Parathyroid adenoma (tissue), 2 donors: ENCODE measurements at regions not wholly inside any gene's neighbourhood (a gene's known extent, or its start where the extent isn't known, plus 50 kb on each side); places are given as distances from the start of the nearest gene placed in this dataset.

ENCODE experiments used
- H2AFZ ChIP-seq: fragments of 300-600 bp; sonication (generic); one replicate; pipeline ENCODE4 v1.7.0; 2017; ENCODE audit warnings: antibody characterized with exemption, mild to moderate bottlenecking
- H3K27ac ChIP-seq: fragments of 300-600 bp; sonication (generic); one replicate; pipeline ENCODE4 v1.7.0; 2017
- H3K27me3 ChIP-seq: fragments of 300-600 bp; sonication (generic); one replicate; pipeline ENCODE4 v1.7.0; 2017; ENCODE audit warnings: low read length; ENCODE audit not compliant: control insufficient read depth, insufficient read depth
- H3K36me3 ChIP-seq: fragments of 300-600 bp; sonication (generic); one replicate; pipeline ENCODE4 v1.7.0; 2017; ENCODE audit warnings: low read length; ENCODE audit not compliant: control insufficient read depth, insufficient read depth
- H3K4me1 ChIP-seq: fragments of 300-600 bp; sonication (generic); one replicate; pipeline ENCODE4 v1.7.0; 2017; ENCODE audit warnings: control low read depth
- H3K4me2 ChIP-seq: fragments of 300-600 bp; sonication (generic); one replicate; pipeline ENCODE4 v1.7.0; 2017; ENCODE audit warnings: low read length
- H3K4me3 ChIP-seq: fragments of 300-600 bp; sonication (generic); one replicate; pipeline ENCODE4 v1.7.0; 2017; ENCODE audit warnings: low read depth, low read length
- H3K79me2 ChIP-seq: fragments of 300-600 bp; sonication (generic); one replicate; pipeline ENCODE4 v1.7.0; 2017; ENCODE audit warnings: control low read depth
- H3K9ac ChIP-seq: fragments of 300-600 bp; sonication (generic); one replicate; pipeline ENCODE4 v1.7.0; 2017; ENCODE audit warnings: mild to moderate bottlenecking
- H3K9me3 ChIP-seq: fragments of 300-600 bp; sonication (generic); one replicate; pipeline ENCODE4 v1.7.0; 2017; ENCODE audit warnings: low read length; ENCODE audit not compliant: control insufficient read depth
- TF ChIP-seq, protein P1 (sequence below): fragments of 300-600 bp; sonication (generic); IDR thresholded peaks from one replicate; pipeline ENCODE4 v1.7.0; 2017; ENCODE audit warnings: antibody characterized with exemption, mild to moderate bottlenecking
- donor health status: primary hyperparathyroidism.

DNA sequence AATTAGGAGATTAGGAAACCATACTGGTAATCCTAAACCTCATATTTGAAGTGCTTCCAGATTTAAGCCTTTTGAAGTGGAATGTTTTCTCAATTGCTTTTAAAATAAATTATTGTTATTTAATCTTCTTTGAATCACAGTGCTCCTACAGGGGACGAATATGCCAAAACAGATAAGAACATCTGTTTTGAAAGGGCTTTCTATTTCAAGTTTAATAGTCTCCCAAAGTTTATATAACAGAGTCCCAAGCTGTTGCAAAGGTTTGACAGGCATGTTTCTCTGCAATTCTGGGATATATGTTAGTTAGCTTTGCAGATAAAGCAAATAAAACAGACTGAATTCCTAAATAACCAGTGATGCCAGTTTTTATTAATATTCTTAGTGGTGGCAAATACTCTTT is 803.7 kb downstream of the TLE4 start:
- Histone ChIP-seq H3K9ac (no peak overlapping the region), H3K27me3 (no peaks in the 10 kb centered on the region), H3K79me2 (no peaks in the 10 kb centered on the region), H3K27ac (no peak overlapping the region), H3K4me1 (no peaks in the 10 kb centered on the region), H2AFZ (no peak overlapping the region), H3K4me2 (no peak overlapping the region), H3K4me3 (no peak overlapping the region), H3K9me3 (no peaks in the 10 kb centered on the region), H3K36me3 (no peaks in the 10 kb centered on the region)
- TF ChIP-seq, protein P1, sequence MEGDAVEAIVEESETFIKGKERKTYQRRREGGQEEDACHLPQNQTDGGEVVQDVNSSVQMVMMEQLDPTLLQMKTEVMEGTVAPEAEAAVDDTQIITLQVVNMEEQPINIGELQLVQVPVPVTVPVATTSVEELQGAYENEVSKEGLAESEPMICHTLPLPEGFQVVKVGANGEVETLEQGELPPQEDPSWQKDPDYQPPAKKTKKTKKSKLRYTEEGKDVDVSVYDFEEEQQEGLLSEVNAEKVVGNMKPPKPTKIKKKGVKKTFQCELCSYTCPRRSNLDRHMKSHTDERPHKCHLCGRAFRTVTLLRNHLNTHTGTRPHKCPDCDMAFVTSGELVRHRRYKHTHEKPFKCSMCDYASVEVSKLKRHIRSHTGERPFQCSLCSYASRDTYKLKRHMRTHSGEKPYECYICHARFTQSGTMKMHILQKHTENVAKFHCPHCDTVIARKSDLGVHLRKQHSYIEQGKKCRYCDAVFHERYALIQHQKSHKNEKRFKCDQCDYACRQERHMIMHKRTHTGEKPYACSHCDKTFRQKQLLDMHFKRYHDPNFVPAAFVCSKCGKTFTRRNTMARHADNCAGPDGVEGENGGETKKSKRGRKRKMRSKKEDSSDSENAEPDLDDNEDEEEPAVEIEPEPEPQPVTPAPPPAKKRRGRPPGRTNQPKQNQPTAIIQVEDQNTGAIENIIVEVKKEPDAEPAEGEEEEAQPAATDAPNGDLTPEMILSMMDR = no peak

DNA sequence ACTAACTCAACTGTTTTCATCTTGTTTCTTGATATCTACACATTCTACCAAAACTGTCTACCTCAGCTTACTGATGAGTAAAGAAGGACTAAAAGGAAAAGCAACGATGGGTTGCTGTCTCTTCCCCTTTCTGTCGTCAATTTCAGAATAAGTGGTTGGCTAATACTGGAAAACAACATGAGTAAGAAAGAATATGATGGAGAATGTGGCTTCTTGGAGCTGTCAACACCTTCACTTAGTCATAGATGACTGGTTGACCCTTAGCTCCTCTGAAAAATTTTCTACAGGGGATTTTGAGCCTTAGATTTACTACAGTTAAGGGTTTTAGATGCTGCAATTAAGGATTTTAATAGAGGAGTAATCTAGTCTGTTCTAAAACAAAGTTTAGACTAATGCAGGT is 797.9 kb downstream of the TLE4 start:
- Histone ChIP-seq H3K4me3 (no peak overlapping the region), H3K27ac (no peak overlapping the region), H3K4me2 (no peak overlapping the region), H3K27me3 (no peaks in the 10 kb centered on the region), H3K36me3 (no peaks in the 10 kb centered on the region), H2AFZ (no peak overlapping the region), H3K79me2 (no peaks in the 10 kb centered on the region), H3K9ac (no peak overlapping the region), H3K4me1 (no peaks in the 10 kb centered on the region), H3K9me3 (no peaks in the 10 kb centered on the region)
- TF ChIP-seq, protein P1 = no peak

DNA sequence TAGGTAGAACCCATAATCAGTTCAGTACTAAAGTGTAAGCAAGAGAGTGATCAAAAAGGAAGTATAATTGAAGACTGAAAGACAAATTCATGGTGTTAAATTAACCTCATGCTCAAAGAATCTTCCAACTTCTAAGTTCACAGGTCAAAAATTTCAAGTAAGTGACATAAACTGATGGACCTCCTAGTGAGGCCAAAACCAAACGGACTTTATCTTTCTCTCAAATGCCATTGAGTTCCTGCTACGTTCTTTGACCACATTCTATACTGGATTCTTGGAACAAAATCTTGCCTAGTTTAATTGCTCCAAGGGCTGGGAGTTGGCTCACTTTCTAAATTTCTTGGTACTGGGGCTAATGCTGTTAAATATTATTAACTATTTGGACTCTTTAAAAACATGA is 794.9 kb downstream of the TLE4 start:
- TF ChIP-seq, protein P1 = no peak
- no peak overlapping the region for H3K27ac ChIP-seq
- H3K4me1 ChIP-seq = no peaks in the 10 kb centered on the region

DNA sequence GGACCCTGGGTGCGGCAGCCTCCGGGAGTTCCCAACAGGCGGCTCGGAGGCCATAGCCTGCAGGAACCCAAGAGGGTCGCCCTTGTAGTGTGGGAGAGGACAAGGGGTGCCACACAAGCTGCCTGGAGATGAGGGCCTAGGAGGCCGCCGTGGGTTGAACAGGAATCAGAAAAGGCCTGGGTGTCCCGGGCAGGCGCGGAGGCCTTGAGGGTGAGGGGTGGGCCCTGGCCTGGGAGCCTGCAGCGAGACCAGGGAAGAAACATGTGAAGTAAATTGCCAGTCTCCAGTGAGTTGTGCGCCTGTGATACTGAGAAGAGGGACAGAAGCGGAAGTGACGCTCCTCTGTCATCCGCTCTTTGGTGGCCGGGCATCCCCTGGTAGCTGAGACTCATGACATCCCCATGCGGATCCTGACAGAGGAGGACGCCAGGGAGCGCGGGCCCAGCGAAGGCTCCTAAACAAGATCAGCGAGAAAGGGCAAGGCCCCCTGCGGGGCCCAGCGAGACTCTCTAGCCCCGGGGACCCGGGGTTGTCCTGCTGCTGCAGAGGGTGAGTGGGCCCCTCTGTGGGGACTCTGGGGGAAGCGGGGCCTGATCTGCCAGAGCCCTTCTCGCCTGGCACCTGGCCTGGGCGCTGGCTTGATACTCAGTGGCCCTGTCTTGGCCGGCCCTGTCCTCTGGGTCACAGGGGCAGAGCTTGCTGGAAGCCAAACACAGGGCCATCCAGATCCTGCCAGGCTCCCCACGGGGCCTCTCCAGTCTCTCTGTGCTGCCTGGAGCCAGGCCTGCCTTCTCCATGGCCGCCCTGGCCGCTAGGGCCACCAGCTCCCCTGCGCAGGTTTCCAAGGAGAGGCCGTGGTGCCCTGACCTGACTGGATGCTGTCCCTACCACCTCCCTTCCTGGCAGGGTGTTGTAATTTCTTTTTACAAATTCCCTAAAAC is 788.4 kb downstream of the TLE4 start:
- Histone ChIP-seq H3K79me2 (no peaks in the 10 kb centered on the region), H3K27me3 (no peaks in the 10 kb centered on the region), H2AFZ (no peak overlapping the region), H3K27ac (no peak overlapping the region), H3K36me3 (no peaks in the 10 kb centered on the region), H3K9me3 (no peaks in the 10 kb centered on the region), H3K4me3 (no peak overlapping the region), H3K4me1 (no peaks in the 10 kb centered on the region), H3K9ac (no peak overlapping the region), H3K4me2 (no peak overlapping the region)
- TF ChIP-seq, protein P1 = no peak

More for the DNA sequence above, 794.9 kb downstream of the TLE4 start:
- H3K9me3 ChIP-seq = no peaks in the 10 kb centered on the region
- H3K9ac ChIP-seq = no peak overlapping the region
- H3K27me3 ChIP-seq = no peaks in the 10 kb centered on the region
- no peak overlapping the region for H2AFZ ChIP-seq
- H3K79me2 ChIP-seq = no peaks in the 10 kb centered on the region
- no peaks in the 10 kb centered on the region for H3K36me3 ChIP-seq
- no peak overlapping the region for H3K4me3 ChIP-seq
- H3K4me2 ChIP-seq = no peak overlapping the region

DNA sequence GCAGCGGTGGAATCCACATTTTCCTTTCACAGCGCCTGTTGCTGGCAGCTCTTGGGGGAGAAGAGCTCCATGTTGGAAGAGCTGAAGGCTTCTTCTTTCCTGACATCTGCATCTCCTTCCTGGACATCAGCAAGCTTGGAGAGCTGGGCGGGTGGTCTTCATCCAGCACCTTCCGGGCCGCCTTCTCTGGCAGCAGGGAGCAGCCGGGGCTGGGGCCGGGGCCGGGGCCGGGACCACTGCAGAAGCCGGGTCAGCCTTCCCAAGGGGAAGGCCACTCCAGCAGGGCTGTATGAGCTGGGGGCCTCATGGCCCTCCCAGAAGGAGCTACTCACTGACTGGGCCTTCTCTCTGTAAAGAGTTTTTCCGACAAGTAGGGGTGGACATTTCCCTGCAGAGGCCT is 787.5 kb downstream of the TLE4 start:
- H3K27ac ChIP-seq = no peak overlapping the region
- no peak overlapping the region for H3K4me3 ChIP-seq
- TF ChIP-seq, protein P1 = no peak
- no peaks in the 10 kb centered on the region for H3K27me3 ChIP-seq
- no peak overlapping the region for H3K4me2 ChIP-seq
- H3K36me3 ChIP-seq = no peaks in the 10 kb centered on the region
- no peak overlapping the region for H2AFZ ChIP-seq
- no peaks in the 10 kb centered on the region for H3K4me1 ChIP-seq
- H3K9ac ChIP-seq = no peak overlapping the region
- no peaks in the 10 kb centered on the region for H3K9me3 ChIP-seq
- no peaks in the 10 kb centered on the region for H3K79me2 ChIP-seq
